KMS-11 (cell line): ENCODE measurements at regions not wholly inside any gene's neighbourhood (a gene's known extent, or its start where the extent isn't known, plus 50 kb on each side); places are given as distances from the start of the nearest gene placed in this dataset.

Source experiments
- H2AFZ ChIP-seq: fragments of 200-600 bp; sonication (generic); 2 replicates; pipeline ENCODE4 v1.6.1; 2016; ENCODE audit warnings: antibody characterized with exemption, mixed run types, low read depth
- H3K27ac ChIP-seq: fragments of 200-600 bp; sonication (generic); 2 replicates; pipeline ENCODE4 v1.6.1; 2016; ENCODE audit warnings: mild to moderate bottlenecking, mixed run types
- H3K27me3 ChIP-seq: fragments of 200-600 bp; sonication (generic); 2 replicates; pipeline ENCODE4 v1.6.1; 2017; ENCODE audit warnings: mild to moderate bottlenecking, low read depth, mixed run types, moderate library complexity; ENCODE audit not compliant: insufficient read depth
- H3K36me3 ChIP-seq: fragments of 200-600 bp; sonication (generic); 2 replicates; pipeline ENCODE4 v1.6.1; 2017; ENCODE audit warnings: mild to moderate bottlenecking, mixed run types; ENCODE audit not compliant: insufficient read depth
- H3K4me1 ChIP-seq: fragments of 200-600 bp; sonication (generic); 2 replicates; pipeline ENCODE4 v1.6.1; 2016; ENCODE audit warnings: mild to moderate bottlenecking, low read depth, mixed run types; ENCODE audit not compliant: poor library complexity, severe bottlenecking
- H3K4me2 ChIP-seq: fragments of 200-600 bp; sonication (generic); 2 replicates; pipeline ENCODE4 v1.7.0; 2016; ENCODE audit warnings: mild to moderate bottlenecking, mixed run types
- H3K4me3 ChIP-seq: fragments of 200-600 bp; sonication (generic); IDR thresholded peaks from 2 replicates; pipeline ENCODE4 v1.6.1; 2017; ENCODE audit warnings: low read depth, low read length, mixed read lengths; ENCODE audit not compliant: insufficient read depth
- H3K79me2 ChIP-seq: fragments of 200-600 bp; sonication (generic); 2 replicates; pipeline ENCODE4 v1.6.1; 2016; ENCODE audit warnings: low read depth, mixed run types; ENCODE audit not compliant: insufficient read depth
- H3K9ac ChIP-seq: fragments of 200-600 bp; sonication (generic); 2 replicates; pipeline ENCODE4 v1.6.1; 2016; ENCODE audit warnings: mild to moderate bottlenecking, mixed run types
- H4K20me1 ChIP-seq: fragments of 200-600 bp; sonication (generic); 2 replicates; pipeline ENCODE4 v1.6.1; 2016; ENCODE audit warnings: mild to moderate bottlenecking, mixed run types; ENCODE audit not compliant: insufficient read depth
- CTCF ChIP-seq: fragments of 200-600 bp; sonication (generic); conservative IDR thresholded peaks from 2 replicates; pipeline ENCODE4 v1.6.1; 2017; ENCODE audit warnings: low read depth, mild to moderate bottlenecking, antibody characterized with exemption, low read length, moderate library complexity, mixed read lengths

GRCh38 chr1:192518700-192519099 is 56.9 kb upstream of the RGS1 start:
- no peak for TF ChIP-seq CTCF
- Histone ChIP-seq H3K27me3 (no peaks in the 10 kb centered on the region), H3K79me2 (no peaks in the 10 kb centered on the region), H3K36me3 (no peaks in the 10 kb centered on the region), H2AFZ (no peak overlapping the region), H3K4me1 (peaks cover 65% of the 10 kb centered on the region), H3K9ac (no peak overlapping the region), H3K27ac (no peak overlapping the region; the same call in 1 of the 2 replicates), H3K4me2 (peak overlapping the region; percentile 26), H3K4me3 (no peak overlapping the region), H4K20me1 (no peaks in the 10 kb centered on the region)

GRCh38 chr1:192521734-192522133 is 53.8 kb upstream of the RGS1 start:
- Histone ChIP-seq H3K4me2 (no peak overlapping the region), H3K27ac (no peak overlapping the region), H2AFZ (no peak overlapping the region), H3K4me1 (peaks cover 49% of the 10 kb centered on the region), H4K20me1 (no peaks in the 10 kb centered on the region), H3K79me2 (no peaks in the 10 kb centered on the region), H3K27me3 (no peaks in the 10 kb centered on the region), H3K9ac (no peak overlapping the region), H3K4me3 (no peak overlapping the region), H3K36me3 (no peaks in the 10 kb centered on the region)
- TF ChIP-seq CTCF = no peak

DNA sequence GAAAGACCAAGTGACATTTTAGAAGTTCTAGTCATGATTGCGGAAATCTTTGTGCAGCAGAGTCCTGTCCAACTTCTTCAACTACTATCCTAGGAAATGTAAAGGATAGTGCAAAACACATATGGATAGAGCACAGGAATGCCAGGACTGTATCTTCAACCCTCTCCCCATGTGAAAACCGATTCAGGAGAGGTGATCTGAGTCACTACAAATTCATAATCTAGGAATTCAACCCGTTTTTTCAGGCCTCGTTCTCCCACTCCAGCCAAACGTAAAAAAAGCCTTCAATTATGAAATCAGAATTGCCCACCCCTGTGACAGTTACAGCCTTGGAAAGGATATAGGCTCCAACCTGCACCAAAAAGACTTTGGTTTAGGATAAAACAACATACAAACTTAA is 52.9 kb upstream of the RGS1 start:
- Histone ChIP-seq H3K9ac (no peak overlapping the region), H3K4me1 (peaks cover 43% of the 10 kb centered on the region), H3K36me3 (no peaks in the 10 kb centered on the region), H3K27me3 (no peaks in the 10 kb centered on the region), H2AFZ (no peak overlapping the region), H3K4me2 (no peak overlapping the region), H3K4me3 (no peak overlapping the region), H4K20me1 (no peaks in the 10 kb centered on the region), H3K79me2 (no peaks in the 10 kb centered on the region), H3K27ac (no peak overlapping the region)
- no peak for TF ChIP-seq CTCF

GRCh38 chr1:192524223-192524622 is 51.4 kb upstream of the RGS1 start:
- no peaks in the 10 kb centered on the region for H3K27me3 ChIP-seq
- no peaks in the 10 kb centered on the region for H4K20me1 ChIP-seq
- no peak overlapping the region for H3K4me3 ChIP-seq
- H2AFZ ChIP-seq = no peak overlapping the region
- H3K4me1 ChIP-seq = peaks cover 39% of the 10 kb centered on the region
- H3K4me2 ChIP-seq = peak overlapping the region; percentile 1
- no peaks in the 10 kb centered on the region for H3K36me3 ChIP-seq
- H3K27ac ChIP-seq = no peak overlapping the region
- H3K9ac ChIP-seq = no peak overlapping the region
- no peak for TF ChIP-seq CTCF
- H3K79me2 ChIP-seq = no peaks in the 10 kb centered on the region
